G401.6 (cell line): ENCODE measurements at regions not wholly inside any gene's neighbourhood (a gene's known extent, or its start where the extent isn't known, plus 50 kb on each side); places are given as distances from the start of the nearest gene placed in this dataset.
"Not testable (repeated sequence)": the region's sequence is repeated elsewhere in the genome, so short reads cannot be mapped to it uniquely, and the experiment has no call there.

Experiments used
- FAIRE-seq: peaks from 2 replicates; lab custom pipeline; 2012; peaks lifted over from hg19 to GRCh38; lab: Jason Lieb, UNC

DNA sequence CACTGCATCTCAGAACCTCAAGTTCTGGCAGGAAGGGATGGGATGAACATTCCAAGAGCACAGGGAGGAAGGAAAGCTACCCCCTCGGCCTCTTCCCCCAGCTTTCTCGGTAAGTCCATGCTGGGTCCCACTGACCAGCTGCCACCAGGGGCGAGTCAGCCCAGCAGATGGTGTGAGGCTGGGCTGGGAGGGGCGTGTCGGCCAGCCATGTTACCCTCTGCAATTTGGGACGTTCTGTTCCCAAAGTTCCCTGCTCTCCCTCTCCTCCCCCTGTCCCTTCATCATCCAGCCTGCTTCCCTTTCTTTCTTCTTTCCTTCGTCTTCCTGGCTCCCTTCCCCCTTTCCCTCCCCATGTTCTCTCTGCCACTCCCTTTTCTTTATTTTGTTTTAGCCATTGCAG is 74.3 kb upstream of the TNP1 start:
- FAIRE-seq, result no peak

DNA sequence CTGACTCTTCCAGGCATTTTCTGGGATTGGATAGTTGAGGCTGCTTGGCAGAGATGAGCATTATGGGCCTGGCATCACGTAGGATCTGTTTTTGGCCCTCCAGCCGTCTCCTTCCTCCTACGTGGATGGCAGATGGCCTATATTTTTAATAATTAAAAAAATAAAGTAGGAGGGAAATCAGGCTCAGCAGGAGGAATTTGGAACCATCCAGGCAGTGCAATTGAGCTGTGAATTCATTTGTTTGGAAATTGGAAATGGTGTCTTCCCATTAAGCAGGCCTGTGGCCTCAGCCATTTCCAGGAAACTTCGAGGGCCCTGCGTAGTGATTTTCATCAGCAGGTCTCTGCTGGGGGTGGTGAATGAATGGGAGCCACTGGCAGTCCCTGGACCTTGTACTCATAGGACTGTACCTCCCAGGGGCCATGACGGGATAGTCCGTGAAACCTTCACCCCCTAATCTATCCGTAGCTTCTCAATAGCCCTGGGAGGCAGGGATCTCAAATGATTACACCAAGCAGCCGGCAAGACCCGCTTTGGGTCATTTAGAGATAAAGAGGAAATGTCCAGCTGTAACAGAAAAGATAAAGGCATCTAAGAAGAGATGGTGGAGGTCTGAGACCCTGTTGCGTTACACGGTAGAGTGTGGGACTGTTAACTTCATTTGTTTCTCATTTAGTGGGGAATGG is 73.1 kb upstream of the TNP1 start:
- FAIRE-seq, result no peak

DNA sequence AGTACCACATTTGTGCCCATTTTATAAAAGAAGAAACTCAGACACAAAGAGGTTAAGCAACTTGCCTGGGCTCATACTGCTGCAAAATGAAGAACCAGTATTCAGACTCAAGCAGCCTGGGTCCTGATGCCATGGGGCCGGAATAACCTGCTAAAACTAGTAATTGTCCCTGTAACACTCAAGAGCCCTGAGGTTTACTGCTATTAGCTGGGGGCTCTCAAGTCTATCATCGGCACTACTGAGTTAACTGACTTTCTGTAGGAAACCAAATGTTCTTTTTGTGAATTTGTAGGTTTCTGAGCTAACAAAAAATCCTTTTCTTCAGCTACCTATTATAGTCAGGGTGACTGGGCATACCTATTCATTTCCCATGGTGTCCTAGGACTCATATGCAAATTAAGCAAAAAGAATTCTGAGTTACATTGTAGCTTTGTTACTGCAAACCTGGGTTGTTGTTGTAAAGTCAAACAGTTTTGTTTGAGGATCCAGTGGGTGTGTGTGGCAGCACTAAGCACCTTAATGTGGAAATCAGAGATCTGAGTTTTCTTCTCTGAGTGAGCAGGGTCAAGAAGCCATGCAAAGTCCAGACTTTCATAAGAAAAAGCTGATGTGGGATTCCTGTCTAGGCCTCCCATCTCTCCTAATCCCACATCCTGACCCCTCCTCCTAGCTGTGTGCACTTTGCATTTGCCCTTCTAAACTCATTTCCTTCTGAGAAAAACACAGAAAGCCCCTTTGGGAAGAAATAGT is 72.4 kb upstream of the TNP1 start:
- FAIRE-seq, result no peak

DNA sequence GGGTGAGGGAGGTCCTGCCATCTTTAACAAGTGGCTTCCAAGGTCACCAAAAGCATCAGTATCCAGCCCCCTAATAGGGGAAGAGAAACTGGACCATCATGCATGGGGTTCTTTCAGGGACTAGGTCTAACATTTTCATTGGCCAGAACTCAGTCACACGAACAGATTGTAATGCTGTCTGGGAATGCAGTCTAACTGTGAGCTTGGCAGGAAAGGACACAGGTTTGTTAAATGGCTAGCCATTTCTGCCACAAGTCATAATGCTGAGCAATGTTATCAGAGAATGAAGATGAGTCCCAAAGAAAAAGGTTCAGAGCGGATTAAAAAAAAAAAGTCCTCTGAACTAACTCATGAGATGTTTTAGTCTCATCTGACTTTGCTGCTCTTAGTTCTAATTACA is 70.9 kb upstream of the TNP1 start:
- no peak for FAIRE-seq

DNA sequence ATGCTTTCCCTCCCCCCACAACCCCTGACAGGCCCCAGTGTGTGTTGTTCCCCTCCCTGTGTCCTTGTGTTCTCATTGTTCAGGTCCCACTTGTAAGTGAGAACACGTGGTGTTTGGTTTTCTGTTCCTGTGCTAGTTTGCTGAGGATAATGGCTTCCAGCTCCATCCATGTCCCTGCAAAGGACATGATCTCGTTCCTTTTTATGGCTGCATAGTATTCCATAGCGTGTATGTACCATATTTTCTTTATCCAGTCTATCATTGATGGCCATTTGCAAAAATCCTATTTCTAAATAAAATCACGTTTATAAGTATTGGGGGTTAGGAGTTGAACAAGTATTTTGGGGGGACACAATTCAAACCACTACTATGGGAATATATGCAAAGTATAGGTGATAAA is 69.5 kb upstream of the TNP1 start:
- not testable (repeated sequence) for FAIRE-seq

DNA sequence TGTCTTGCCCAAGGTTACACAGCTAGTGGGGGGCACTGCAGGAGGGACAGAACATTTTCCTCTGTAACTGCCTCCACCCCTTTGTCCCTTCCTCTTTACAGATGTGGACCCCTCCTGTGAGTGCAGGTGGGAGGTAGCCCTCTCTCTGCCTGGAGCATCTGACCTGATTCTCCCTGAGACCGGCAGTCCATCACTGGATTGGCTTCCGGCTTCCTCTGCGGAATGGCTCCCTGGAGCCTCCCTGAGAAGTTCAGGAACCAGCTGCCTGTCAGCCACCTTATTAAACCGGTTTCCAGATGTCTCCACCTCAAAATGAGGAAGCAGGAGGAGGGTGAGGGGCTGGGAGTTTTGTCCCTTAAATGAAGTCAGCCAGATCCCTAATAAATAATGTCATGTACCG is 67.3 kb upstream of the TNP1 start:
- FAIRE-seq, result no peak

DNA sequence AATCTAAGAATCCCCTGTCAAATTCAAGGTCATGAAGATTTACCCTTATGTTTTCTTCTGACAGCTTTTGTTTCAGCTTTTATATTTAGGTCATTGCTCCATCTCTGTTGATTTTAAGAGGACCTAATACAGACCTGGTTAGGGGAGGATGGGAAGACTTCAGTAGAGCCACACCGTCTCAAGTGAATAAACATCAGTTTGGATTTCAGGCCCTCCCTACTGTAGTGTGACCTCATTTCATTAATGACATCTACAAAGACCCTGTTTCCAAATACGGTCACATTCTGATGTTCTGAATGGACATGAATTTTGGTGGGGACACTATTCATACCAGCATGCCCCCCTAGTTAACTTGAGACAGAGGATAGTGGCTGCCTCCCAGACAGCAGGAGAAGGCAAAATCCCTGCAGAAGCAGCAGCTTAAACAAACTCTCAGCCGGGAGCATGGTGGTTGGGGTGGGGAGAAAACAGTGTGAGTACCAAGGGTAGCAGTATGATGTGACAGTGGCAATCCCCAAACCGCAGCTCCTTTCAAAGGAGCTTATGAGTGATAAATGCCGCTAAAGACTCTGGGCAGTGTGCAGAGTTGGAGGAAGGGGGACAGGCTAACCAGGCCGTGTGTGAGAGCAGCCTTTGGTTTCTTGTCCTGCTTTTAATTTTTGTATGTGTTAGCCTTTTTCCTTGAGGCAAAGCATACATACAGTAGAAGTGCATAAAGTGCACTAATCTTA is 65.9 kb upstream of the TNP1 start:
- no peak for FAIRE-seq

DNA sequence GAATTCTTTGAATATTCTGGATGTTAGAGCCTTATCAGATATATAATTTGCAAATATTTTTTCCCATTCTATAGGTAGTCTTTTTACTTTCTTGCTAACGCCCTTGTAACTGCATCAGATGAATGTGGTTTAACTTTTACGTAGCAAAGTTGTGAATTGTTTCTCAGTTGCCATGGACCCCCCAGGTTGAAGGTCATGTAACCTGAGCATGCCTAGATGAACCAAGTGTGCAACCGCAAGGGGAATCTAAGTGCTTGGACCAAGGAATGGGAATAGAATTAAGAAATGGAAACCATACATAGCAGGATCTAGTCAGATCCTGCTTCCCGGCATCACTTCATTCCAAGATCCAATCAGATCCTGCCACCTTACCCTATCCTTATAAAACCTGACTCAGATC is 65.1 kb upstream of the TNP1 start:
- no peak for FAIRE-seq

DNA sequence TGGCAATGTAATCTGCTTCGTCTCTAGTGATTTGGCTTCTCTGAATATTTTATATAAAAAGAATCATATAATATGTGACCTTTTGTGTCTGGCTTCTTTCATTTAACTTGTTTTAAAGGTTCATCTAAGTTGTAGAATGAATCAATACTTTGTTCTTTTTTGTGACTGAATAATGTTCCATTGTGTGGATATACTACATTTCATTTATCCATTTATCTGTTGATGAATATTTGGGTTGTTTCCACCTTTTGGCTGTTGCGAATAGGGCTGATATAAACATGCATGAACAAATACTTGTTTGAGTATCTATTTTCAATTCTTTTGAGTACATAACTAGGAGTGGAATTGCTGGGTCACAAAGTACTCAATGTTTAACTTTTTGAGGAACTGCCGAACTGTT is 63.8 kb upstream of the TNP1 start:
- no peak for FAIRE-seq

DNA sequence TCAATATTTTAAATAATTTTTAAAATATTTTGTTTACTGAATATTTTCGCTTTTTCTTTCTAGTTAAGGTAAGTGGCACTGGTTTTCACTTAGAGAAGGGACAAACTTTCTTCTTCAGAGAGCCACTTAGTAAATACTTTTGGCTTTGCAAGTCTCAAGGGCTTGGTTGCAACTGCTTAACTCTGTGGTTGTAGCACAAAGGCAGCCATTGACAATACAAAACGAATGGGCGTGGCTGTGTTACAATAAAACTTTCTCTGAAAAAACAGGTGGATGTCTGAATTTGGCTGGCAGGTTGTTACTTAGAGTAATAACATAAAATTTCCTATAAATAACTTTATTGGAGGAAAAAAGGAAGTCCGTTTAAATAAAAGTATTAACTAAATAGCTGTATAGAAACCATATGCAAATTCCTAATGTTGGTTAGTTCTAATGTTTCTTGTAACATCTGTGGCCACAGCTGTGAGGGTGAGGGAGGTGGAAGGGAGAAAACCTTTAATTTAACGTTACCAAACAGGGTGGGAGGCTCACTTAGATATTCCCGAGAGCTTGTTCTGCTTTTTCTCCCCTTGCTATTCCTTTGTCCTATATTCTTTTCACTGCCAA is 62.4 kb upstream of the TNP1 start:
- no peak for FAIRE-seq

DNA sequence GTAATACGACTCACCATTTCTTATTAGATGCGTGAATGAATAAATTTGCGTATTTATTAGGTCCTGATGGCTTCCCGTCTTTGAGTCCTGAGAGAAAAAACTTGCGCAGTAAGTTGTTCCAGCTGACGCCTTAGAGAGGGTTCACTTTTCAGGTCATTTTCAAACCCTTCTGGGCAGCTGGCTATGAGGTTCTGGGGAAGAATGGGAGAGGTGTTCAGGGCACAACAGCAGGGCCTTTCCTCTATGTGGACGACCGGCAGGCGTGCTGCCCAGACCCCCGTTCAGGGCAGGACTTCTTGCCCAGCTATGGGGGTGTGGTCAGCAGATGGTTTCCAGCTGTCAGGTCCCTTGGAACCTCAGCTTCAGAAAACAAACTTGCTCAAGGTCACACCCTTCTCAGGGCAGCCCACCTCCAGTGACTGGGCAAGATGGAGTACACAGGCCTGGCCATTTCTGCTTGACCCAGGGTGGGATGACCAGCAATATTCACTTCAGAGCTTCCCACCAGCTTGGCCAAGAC is 61.1 kb upstream of the TNP1 start:
- no peak for FAIRE-seq

DNA sequence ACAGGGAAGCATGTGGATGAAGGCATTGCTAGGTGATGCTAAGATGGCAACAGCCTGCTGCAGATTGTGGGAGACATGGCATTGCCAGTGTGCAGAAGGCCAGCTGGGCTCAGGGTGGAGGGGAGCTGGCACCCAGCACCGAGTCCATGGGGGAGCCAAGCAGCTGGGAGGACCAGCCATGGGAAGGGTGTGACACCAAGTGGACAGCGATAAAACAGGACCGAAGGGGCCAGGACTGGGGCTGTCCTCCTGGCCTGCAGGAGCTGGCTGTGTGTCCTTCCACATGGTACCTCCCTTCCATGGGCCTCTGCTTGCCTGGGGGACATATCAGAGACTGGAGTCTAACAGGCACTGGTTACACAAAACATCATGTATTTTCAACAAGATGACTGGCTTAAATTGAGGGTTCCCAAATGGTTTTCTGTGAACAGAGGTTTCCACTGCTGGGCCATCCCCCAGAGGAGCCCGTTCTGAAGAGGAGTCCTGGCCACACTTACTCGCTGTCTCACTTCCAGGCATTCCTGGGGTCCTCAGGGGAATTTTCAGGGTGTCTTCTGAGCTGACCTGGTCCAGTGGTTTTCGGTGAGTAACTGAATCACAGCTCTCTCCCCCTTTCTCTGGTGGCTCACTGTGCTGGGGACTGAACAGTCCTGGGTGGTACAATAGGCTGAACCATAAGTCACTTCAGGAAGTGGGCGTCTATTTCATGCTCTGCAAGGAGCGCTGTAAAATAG is 60.4 kb upstream of the TNP1 start:
- FAIRE-seq, result no peak

DNA sequence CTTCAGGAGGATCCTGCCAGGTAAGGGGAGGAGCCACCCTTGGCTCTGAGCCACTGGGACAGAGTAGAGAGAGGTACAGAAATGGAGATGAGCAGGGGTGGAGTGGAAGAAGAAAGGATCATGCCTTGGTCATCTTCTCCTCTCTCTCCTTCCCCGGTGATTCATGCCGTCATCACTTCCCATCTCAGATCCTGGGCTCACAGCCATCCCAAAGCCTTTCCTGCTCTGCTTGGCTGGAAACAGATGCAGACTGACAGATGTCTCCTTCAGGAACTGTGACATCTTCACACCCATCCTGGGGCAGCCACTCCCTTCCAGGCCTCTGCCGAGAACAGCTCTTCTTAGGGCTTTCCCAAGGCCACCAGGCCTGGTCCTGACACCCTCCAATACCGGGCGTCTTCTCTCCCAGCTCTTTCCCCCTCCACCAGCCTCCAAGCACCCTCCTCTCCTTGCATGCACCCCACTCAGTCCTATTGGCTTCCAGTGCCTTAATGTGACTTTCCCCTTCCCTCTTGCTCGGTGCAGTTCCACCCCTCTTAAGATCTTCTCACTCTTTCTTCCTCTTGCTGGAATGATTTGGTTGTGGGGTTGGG is 58.3 kb upstream of the TNP1 start:
- FAIRE-seq, result no peak

DNA sequence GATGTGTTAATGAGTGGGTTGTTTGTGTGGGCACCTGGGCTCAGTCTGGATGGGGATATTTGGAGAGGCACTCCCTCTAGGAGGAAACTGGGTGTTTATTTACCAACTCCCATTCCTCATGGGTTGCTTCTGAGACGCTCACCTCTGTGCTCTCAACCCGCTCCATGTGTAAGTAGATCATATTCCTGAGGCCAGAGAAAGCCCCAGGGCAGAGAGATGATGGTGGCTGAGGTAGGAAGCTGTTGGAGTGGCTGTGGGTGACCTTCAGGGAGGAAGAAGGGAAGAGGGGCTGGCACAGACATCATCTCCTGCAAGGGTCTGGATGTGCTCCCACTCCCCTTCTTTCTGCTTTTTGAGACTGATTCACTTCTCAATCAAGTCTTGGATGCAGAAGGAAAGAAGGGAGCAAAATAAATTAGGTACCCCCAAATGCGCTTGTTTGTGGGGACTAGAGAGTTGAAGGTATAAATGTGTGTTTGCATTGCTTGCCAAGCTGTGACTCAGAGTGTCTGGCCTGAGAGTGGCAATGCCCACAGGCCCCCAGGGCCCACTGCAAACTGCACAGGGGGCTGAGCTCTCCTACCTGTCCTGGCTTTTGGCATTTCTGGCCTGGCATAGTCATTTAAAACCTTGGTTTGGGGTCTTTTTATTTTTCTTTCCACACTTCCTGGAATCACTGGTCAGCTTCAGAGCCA is 57.2 kb upstream of the TNP1 start:
- FAIRE-seq, result no peak

DNA sequence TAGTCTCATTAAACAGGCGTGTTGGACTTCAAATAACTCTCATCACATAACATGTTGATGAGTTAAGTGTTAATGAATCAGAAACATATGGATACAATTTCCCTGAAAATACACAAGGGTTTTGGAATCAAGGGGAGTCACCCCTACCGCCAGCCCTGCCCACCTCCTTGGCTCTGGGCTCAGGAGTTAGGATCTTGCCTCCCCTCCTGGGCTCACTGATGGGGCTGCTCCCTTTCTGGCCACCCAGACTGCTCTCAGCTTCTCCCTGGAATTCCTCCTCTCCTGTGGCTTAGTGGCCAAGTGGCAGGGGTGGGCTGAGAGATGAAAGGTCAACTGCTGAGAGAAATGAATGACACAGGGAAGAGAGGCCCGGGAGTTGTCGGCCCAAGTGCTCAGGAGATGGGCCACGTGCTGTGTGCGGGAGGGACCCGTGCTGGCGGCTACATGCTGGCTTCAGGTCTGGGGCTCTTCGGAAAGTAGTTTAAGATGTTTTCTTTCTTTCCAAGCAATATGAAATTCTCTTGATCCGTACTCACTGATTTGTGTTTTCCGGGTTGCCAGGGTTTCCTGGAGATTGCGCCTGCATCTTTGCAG is 55.8 kb upstream of the TNP1 start:
- FAIRE-seq, result no peak

DNA sequence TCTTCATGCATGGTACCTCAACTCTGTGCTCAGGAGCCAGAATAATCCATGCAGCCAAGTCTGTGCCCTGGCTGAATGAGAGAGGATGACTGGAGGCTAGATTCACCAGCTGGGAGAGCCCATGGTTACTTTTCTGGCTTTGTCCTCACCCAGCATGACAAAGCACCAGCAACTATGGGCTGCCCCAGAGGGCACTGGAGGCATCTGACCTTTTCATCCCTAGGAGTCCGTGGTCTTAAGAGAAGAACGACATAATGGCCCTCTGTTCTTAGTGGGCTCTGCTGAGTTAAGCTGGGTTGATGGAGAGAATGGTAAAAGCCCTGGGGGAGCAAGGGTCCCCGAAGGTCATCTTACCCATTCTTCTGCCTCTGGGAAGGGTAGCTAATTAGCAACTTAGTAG is 54.6 kb upstream of the TNP1 start:
- no peak for FAIRE-seq

DNA sequence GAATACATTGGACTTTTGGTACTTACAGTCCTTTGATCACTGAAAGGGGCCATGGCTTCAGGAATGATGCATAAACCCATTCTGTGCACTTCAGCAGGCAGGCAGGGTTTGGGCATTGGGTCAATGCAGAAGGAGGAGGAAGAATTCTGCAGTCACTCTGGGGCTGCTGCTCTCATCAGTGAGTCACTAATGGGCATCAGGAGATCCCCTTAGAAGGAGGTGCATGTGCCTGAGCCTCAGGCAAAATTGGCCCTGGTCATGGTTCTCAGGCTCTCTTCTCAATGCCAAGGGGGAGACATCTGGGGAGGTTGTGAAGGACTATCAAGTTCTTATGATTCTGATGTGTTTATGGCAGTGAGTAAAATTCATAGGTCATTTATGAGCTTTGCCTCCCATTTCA is 52.0 kb upstream of the TNP1 start:
- no peak for FAIRE-seq

DNA sequence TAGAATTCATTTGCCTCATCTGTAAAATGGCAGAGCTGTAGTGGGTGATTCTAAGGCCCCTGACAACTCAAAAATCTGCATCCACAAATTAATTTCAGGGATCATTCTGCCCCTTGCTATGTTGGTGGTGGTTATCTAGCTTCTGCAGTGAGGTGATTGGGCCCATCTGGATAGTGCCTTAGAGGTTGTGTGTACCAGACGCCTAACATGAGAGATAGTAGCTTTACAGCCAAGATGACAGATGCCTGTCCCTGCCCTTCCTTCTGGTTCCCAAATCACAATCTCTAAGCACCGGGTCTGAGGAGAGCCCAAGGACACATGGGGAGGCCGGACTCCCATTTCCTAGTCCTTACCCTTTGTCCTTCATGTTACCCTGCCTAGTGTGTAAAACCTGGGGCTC is 51.1 kb upstream of the TNP1 start:
- no peak for FAIRE-seq

DNA sequence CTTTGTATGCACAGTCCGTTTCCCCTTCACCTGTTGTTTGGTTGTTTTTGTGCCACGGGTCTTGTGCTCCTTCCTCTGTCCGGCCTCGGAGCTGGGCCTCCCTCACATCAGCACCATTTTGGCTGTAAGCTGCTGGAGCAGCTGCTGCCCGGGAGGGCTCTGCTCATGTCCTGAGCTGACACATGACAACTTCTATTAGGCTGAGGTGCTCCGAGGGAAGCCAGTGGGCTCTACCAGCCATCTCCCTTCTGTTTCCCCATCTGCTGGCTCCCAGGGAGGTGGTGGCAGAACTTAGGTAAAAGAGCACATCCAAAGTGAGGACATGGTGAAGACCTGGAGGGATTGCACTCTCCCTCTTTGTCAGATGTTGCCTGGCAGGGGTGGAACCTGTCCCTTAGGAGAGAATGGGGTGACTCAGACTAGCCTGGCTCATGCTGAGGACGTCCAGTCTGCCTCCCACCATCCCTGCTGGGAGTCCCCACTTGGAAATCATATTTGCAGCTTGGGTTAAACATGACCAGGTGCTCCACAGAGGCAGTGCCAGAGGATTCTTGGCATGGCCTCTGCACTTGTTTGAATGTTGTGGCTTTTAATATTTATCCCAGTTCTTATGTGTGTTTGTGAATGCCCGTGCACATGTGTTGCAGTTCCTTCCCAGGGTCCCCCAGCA is 49.8 kb upstream of the TNP1 start:
- no peak for FAIRE-seq
